NCI-H1930 (cell line): ENCODE measurements at regions not wholly inside any gene's neighbourhood (a gene's known extent, or its start where the extent isn't known, plus 50 kb on each side); places are given as distances from the start of the nearest gene placed in this dataset.
"Not testable (repeated sequence)": the region's sequence is repeated elsewhere in the genome, so short reads cannot be mapped to it uniquely, and the experiment has no call there.

Experiments used
- DNase-seq, 2 experiments: peaks; one replicate each; lab custom pipeline; 2025; lab: John Stamatoyannopoulos, UW

DNA sequence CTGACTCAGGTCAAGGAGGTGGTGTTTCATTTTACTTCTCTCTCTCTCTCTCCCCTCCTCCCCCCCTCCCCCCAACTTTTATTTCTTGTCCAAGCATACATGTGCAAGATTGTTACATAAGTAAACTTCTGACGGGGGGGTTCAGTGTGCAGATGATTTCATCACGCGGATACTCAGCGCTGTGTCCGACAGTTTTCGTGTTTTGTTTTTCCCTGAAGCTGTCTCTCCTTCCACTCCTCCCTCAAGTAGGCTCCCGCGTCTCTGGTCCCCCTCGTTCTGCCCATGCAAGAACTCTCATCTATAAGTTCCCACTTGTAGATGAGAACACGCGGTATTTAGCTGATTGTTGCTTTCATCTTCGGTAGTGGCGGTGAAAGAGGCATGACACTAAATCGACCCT is 111.0 kb upstream of the ANKRD30BL start:
- no peak for DNase-seq

- DNase-seq: not testable (repeated sequence)
Measured at GRCh38 chr2:132273585-132273984, 111.8 kb upstream of the ANKRD30BL start.

- DNase-seq: no peak
Measured at GRCh38 chr2:132274000-132274399, 112.2 kb upstream of the ANKRD30BL start.

GRCh38 chr2:132275396-132275795 is 113.6 kb upstream of the ANKRD30BL start:
- no peak for DNase-seq

DNA sequence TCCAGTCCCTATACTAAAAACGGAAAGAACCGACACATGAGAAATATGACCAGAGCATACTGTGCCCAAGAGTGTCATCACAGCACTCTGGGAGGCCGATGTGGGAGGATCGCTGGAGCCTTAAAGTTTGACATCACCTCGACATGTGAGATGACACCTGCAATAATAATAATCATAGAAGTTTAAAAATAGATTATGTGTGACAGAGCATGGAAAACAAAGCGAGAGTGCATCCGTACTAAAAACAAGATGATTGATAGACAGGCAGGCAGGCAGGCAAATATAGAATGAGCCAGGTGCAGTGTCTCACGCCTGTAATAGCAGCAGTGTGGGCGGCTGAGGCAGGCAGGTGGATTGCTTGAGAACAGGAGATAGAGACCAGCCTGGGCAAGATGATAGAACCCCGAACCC is 114.8 kb upstream of the ANKRD30BL start:
- no peak for DNase-seq

DNA sequence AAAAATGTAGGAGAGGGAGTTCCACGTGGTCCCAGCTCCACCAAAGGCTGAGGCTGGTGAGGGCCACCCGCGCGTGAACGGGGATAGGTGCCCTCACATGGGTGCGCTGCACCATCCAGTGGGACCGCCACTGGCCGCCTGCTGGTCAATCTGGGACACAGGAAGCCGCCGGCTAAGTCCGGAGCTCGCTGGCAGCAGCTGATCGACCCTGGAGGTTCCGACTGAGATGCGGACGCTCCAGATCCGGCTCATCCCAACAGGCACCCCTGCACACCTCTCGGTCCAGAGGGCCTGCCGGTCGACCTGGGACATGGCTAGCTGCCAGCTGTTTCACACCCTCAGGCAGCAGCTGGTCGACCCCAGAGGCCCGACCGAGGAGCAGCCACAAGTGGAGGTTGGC is 116.5 kb upstream of the ANKRD30BL start:
- no peak for DNase-seq

GRCh38 chr2:132279344-132279743 is 117.6 kb upstream of the ANKRD30BL start:
- no peak for DNase-seq

- DNase-seq: no peak
Measured at GRCh38 chr2:132279930-132280615, 118.3 kb upstream of the ANKRD30BL start.

GRCh38 chr2:132280912-132281311 is 119.2 kb upstream of the ANKRD30BL start:
- DNase-seq: no peak

DNA sequence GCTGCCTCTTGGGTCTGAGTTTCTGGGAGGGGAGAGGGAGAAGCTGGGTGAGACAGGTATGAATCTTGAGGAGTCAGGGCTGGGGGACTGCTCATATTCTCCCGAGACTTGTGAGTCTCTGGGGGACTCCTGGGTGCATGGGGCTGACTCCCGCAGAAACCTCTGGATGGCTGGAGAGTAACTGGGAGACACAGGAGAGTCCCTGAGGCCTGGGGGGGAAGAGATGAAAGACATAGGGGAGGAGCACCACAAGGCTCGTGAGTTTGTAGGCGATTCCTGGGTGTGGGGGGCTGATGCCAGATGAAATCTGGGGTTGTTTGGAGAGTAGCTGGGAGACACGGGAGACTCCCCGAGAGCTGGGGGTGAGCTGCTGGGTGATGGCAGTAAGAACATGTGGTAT is 120.4 kb upstream of the ANKRD30BL start:
- DNase-seq: not testable (repeated sequence)

DNA sequence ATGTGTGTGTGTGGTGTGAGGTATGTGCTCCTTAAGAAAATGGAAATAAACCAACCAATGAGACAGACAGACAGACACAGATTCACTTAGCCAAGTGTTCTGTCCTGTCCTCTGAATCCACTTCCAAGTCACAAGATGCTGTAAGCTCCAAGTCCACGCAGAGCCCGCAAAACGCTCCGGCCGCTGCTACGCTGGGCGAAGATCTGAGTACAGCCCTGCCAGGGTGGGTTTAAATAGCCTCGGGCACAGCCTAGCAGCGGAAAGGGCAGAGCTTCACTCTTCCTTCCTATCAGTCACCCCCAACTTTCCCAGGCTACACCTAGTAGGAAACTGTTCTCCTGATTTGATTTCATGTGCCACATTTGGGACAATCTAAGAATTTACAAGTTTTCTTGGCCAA is 121.2 kb upstream of the ANKRD30BL start:
- DNase-seq: no peak

- DNase-seq: not testable (repeated sequence)
Measured at GRCh38 chr2:132286289-132286911, 124.6 kb upstream of the ANKRD30BL start.

DNA sequence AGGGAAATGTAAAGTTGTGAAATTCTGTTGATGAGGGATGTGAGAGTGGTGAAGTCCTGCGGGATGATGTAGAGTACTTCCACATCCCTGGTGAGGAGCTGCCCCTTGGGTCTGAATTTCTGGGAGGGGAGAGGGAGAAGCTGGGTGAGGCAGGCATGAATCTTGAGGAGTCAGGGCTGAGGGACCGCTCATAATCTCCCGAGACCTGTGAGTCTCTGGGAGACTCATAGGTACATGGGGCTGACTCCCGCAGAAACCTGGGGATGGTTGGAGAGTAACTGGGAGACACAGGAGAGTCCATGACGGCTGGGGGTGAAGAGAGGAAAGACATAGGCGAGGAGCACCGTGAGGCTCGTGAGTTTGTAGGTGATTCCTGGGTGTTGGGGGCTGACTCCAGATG is 126.2 kb upstream of the ANKRD30BL start:
- not testable (repeated sequence) for DNase-seq

DNA sequence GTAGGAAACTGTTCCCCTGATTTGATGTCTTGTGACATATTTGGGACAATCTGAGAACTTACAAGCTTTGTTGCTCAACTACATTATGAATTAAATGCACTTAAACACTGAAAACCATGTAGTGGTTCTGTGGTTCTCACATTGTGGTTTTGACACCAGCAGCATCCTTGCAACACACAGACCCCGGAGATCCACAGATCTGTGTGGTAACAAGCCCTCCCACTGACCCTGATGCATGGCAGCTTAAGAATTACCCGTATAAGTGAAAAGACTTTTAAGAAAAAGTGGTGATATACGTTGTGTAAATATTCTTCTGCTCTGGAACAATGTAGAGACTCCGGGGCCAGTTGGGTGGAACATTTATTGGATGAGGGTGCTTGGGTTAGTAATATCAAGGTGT is 127.4 kb upstream of the ANKRD30BL start:
- DNase-seq: not testable (repeated sequence)

- not testable (repeated sequence) for DNase-seq
Measured at GRCh38 chr2:132289812-132290211, 126.8 kb upstream of the GPR39 start.

- DNase-seq: not testable (repeated sequence)
Measured at GRCh38 chr2:132300592-132301378, 115.8 kb upstream of the GPR39 start.

GRCh38 chr2:132304661-132305380 is 111.8 kb upstream of the GPR39 start:
- DNase-seq: peak; percentile 42 to 70

DNA sequence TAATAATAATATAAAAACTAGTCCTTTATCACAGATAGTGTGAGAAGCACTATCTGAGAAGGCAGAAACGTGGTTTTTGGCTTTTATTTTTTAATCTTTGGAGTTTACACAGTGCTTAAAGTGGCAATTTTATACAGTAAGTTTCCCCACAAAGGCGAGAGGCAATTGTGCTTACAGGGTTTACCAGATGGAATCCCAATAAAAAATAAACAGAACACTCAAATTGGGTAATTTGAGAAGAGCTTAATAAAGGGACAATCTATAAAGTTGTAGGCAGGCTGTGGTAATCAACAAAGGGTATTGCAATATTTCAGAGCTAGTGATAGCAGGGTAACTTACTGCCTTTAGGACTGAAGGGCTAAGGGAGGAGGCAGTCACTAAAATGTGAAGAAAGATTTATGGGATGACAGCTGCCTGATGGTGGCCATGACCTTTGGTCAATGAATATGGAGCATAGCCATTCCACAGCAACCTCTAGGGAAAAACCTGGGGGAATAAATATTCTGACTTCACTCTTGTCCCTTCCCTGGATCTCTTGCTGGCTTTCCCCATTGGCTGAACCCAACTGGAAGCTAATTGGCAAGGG is 108.9 kb upstream of the GPR39 start:
- DNase-seq: not testable (repeated sequence)

- not testable (repeated sequence) for DNase-seq
Measured at GRCh38 chr2:132309203-132309602, 107.4 kb upstream of the GPR39 start.

DNA sequence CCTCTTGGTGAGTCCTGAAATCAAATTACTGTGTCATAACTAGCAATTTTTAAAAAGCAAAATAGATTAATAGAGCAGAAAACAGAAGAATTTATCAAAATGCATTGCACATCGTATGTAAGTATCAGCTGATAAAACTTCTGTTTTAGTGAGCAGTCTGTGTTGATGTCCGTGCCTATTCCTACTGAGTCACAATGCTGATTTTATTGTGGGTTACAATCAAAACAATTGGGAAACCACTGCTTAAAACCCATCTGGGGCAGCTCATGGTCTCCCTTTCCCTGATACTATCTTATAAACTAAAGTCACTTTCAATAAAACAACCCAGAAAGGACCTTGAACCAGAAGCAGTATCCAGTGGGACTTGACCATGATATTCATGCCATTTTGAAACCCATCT is 101.1 kb upstream of the GPR39 start:
- not testable (repeated sequence) for DNase-seq

DNA sequence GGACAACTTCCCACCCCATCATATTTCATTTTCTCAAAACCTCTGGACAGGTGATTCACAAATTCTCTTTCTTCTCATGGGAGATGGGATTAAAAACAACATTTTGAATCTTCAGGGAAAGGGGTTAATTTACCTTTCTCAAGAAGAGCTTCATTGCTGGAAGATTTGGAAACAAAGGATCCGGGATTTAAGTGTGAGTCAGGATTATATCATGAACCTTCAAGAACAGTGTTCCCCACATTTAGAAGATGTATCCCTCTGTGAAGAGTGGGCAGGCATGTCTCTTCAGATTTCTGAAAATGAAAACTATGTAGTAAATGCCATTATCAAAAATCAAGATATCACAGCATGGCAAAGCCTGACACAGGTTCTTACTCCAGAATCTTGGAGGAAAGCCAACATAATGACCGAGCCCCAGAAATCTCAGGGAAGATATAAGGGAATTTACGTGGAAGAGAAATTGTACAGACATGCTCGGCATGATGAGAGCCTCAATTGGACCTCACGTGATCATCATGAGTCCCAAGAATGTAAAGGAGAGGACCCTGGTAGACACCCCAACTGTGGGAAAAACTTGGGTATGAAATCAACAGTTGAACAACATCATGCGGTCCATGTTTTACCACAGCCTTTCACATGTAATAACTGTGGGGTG is 99.5 kb upstream of the GPR39 start:
- DNase-seq: not testable (repeated sequence)
